Mammary epithelial cell (primary cell): ENCODE measurements at regions not wholly inside any gene's neighbourhood (a gene's known extent, or its start where the extent isn't known, plus 50 kb on each side); places are given as distances from the start of the nearest gene placed in this dataset.

Experiments
- CTCF ChIP-seq, 2 donors: IDR thresholded peaks in 1 of 2; conservative IDR thresholded peaks in 1 of 2; 2 replicates each; pipeline ENCODE4 v1.5.1; 2011 to 2012; ENCODE audit warnings: inconsistent platforms in 2 of 2, low read length in 2 of 2, mild to moderate bottlenecking in 2 of 2, control low read depth in 1 of 2, low read depth in 1 of 2; ENCODE audit not compliant: insufficient read depth in 1 of 2; ENCODE audit errors: extremely low read depth in 1 of 2
- EZH2 ChIP-seq: IDR thresholded peaks from 2 replicates; pipeline ENCODE4 v1.6.1; 2012; ENCODE audit warnings: low read length, inconsistent platforms, borderline replicate concordance

- TF ChIP-seq EZH2 (no peak), CTCF (conservative IDR thresholded peaks at IDR 0.05 in 1 of 2, IDR thresholded peaks at IDR 0.05 in 1 of 2; ENCODE audit: extremely low read depth in 1 of 2, insufficient read depth in 1 of 2, low read depth in 1 of 2, low read length in 2 of 2) (no peak)
These were observed 134.2 kb downstream of the OTOL1 start for GRCh38 chr3:161630794-161631193.
